ENCODE measurements at regions not wholly inside any gene's neighbourhood (a gene's known extent, or its start where the extent isn't known, plus 50 kb on each side); places are given as distances from the start of the nearest gene placed in this dataset.

DNA sequence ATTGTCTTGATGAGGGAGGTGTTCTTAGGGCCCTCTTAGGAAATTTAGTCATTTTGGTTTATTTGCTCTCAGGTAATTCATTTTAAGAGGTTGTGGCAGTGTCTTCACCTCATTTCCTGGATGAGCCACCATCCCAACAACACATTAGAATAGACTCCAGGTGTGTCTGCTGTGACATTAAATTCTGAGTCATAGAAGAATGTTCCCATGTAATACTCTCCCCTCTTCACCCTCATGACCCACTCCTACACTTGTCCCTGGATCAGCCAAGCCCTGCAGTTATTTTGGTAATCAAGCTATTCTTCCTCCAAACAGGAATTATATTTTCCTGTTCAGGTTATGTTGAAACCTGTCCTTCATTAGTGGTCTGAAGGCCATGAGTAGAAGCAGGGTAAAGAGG, 944.1 kb downstream of the SORCS3 start:
- TF ChIP-seq POLR2A (IDR thresholded peaks at IDR 0.05; ENCODE audit: low read length) (no peak), NR3C1 (IDR thresholded peaks at IDR 0.05) (no peak), RFX5 (IDR thresholded peaks at IDR 0.05) (no peak)
- TF ChIP-seq, protein P1, sequence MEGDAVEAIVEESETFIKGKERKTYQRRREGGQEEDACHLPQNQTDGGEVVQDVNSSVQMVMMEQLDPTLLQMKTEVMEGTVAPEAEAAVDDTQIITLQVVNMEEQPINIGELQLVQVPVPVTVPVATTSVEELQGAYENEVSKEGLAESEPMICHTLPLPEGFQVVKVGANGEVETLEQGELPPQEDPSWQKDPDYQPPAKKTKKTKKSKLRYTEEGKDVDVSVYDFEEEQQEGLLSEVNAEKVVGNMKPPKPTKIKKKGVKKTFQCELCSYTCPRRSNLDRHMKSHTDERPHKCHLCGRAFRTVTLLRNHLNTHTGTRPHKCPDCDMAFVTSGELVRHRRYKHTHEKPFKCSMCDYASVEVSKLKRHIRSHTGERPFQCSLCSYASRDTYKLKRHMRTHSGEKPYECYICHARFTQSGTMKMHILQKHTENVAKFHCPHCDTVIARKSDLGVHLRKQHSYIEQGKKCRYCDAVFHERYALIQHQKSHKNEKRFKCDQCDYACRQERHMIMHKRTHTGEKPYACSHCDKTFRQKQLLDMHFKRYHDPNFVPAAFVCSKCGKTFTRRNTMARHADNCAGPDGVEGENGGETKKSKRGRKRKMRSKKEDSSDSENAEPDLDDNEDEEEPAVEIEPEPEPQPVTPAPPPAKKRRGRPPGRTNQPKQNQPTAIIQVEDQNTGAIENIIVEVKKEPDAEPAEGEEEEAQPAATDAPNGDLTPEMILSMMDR (IDR thresholded peaks at IDR 0.05): no peak
- TF ChIP-seq, protein P2, sequence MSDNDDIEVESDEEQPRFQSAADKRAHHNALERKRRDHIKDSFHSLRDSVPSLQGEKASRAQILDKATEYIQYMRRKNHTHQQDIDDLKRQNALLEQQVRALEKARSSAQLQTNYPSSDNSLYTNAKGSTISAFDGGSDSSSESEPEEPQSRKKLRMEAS (IDR thresholded peaks at IDR 0.05): no peak
- TF ChIP-seq, protein P3, sequence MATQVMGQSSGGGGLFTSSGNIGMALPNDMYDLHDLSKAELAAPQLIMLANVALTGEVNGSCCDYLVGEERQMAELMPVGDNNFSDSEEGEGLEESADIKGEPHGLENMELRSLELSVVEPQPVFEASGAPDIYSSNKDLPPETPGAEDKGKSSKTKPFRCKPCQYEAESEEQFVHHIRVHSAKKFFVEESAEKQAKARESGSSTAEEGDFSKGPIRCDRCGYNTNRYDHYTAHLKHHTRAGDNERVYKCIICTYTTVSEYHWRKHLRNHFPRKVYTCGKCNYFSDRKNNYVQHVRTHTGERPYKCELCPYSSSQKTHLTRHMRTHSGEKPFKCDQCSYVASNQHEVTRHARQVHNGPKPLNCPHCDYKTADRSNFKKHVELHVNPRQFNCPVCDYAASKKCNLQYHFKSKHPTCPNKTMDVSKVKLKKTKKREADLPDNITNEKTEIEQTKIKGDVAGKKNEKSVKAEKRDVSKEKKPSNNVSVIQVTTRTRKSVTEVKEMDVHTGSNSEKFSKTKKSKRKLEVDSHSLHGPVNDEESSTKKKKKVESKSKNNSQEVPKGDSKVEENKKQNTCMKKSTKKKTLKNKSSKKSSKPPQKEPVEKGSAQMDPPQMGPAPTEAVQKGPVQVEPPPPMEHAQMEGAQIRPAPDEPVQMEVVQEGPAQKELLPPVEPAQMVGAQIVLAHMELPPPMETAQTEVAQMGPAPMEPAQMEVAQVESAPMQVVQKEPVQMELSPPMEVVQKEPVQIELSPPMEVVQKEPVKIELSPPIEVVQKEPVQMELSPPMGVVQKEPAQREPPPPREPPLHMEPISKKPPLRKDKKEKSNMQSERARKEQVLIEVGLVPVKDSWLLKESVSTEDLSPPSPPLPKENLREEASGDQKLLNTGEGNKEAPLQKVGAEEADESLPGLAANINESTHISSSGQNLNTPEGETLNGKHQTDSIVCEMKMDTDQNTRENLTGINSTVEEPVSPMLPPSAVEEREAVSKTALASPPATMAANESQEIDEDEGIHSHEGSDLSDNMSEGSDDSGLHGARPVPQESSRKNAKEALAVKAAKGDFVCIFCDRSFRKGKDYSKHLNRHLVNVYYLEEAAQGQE (IDR thresholded peaks at IDR 0.05): no peak
